ENCODE measurements at regions not wholly inside any gene's neighbourhood (a gene's known extent, or its start where the extent isn't known, plus 50 kb on each side); places are given as distances from the start of the nearest gene placed in this dataset.

- CTCF ChIA-PET = no interaction called here
- Mint-ChIP-seq H3K27ac (ENCODE audit: unreplicated experiment) (no peak overlapping the region), H3K27me3 (ENCODE audit: unreplicated experiment) (no peaks in the 10 kb centered on the region), H3K36me3 (ENCODE audit: insufficient read depth, unreplicated experiment) (no peaks in the 10 kb centered on the region), H3K4me3 (ENCODE audit: low read depth, unreplicated experiment) (no peak overlapping the region), H3K9me3 (ENCODE audit: low read depth, unreplicated experiment) (no peaks in the 10 kb centered on the region), H3K4me1 (ENCODE audit: low read depth, unreplicated experiment) (no peaks in the 10 kb centered on the region)
- no peak for DNase-seq
- intact Hi-C loops (cut with micrococcal nuclease; ENCODE audit: unreplicated experiment) = no loop called here
- no peak for TF ChIP-seq CTCF (IDR thresholded peaks at IDR 0.05; ENCODE audit: unreplicated experiment)
- no TSS peak for BruUV-seq (replicated peaks)
These were observed 317.8 kb upstream of the MGAT5 start for GRCh38 chr2:133936096-133936495.

GRCh38 chr2:133936601-133937000 is 317.3 kb upstream of the MGAT5 start:
- DNase-seq = no peak
- Mint-ChIP-seq H3K36me3 (ENCODE audit: insufficient read depth, unreplicated experiment) (no peaks in the 10 kb centered on the region), H3K4me3 (ENCODE audit: low read depth, unreplicated experiment) (no peak overlapping the region), H3K27ac (ENCODE audit: unreplicated experiment) (no peak overlapping the region), H3K9me3 (ENCODE audit: low read depth, unreplicated experiment) (no peaks in the 10 kb centered on the region), H3K27me3 (ENCODE audit: unreplicated experiment) (no peaks in the 10 kb centered on the region), H3K4me1 (ENCODE audit: low read depth, unreplicated experiment) (no peaks in the 10 kb centered on the region)
- intact Hi-C loops (cut with micrococcal nuclease; ENCODE audit: unreplicated experiment) = no loop called here
- CTCF ChIA-PET = no interaction called here
- no TSS peak for BruUV-seq (replicated peaks)
- TF ChIP-seq CTCF (IDR thresholded peaks at IDR 0.05; ENCODE audit: unreplicated experiment) = no peak

GRCh38 chr2:133937669-133938068 is 316.2 kb upstream of the MGAT5 start:
- no peak overlapping the region for H3K27ac Mint-ChIP-seq (ENCODE audit: unreplicated experiment)
- H3K4me3 Mint-ChIP-seq (ENCODE audit: low read depth, unreplicated experiment) = no peak overlapping the region
- BruUV-seq (replicated peaks) = no TSS peak
- H3K36me3 Mint-ChIP-seq (ENCODE audit: insufficient read depth, unreplicated experiment) = no peaks in the 10 kb centered on the region
- CTCF ChIA-PET = no interaction called here
- peaks cover 7% of the 10 kb centered on the region for H3K27me3 Mint-ChIP-seq (ENCODE audit: unreplicated experiment)
- intact Hi-C loops (cut with micrococcal nuclease; ENCODE audit: unreplicated experiment) = no loop called here
- TF ChIP-seq CTCF (IDR thresholded peaks at IDR 0.05; ENCODE audit: unreplicated experiment) = no peak
- H3K9me3 Mint-ChIP-seq (ENCODE audit: low read depth, unreplicated experiment) = no peaks in the 10 kb centered on the region
- no peak for DNase-seq
- no peaks in the 10 kb centered on the region for H3K4me1 Mint-ChIP-seq (ENCODE audit: low read depth, unreplicated experiment)

- H3K27me3 Mint-ChIP-seq (ENCODE audit: unreplicated experiment) = peaks cover 31% of the 10 kb centered on the region
- no peaks in the 10 kb centered on the region for H3K9me3 Mint-ChIP-seq (ENCODE audit: low read depth, unreplicated experiment)
- CTCF ChIA-PET = no interaction called here
- TF ChIP-seq CTCF (IDR thresholded peaks at IDR 0.05; ENCODE audit: unreplicated experiment) = no peak
- no peaks in the 10 kb centered on the region for H3K4me1 Mint-ChIP-seq (ENCODE audit: low read depth, unreplicated experiment)
- H3K27ac Mint-ChIP-seq (ENCODE audit: unreplicated experiment) = no peak overlapping the region
- H3K36me3 Mint-ChIP-seq (ENCODE audit: insufficient read depth, unreplicated experiment) = no peaks in the 10 kb centered on the region
- BruUV-seq (replicated peaks) = no TSS peak
- DNase-seq = no peak
- intact Hi-C loops (cut with micrococcal nuclease; ENCODE audit: unreplicated experiment) = no loop called here
- H3K4me3 Mint-ChIP-seq (ENCODE audit: low read depth, unreplicated experiment) = no peak overlapping the region
These were observed 313.7 kb upstream of the MGAT5 start for GRCh38 chr2:133940134-133940533.

GRCh38 chr2:133941666-133942065 is 312.2 kb upstream of the MGAT5 start:
- H3K36me3 Mint-ChIP-seq (ENCODE audit: insufficient read depth, unreplicated experiment) = no peaks in the 10 kb centered on the region
- no peaks in the 10 kb centered on the region for H3K9me3 Mint-ChIP-seq (ENCODE audit: low read depth, unreplicated experiment)
- CTCF ChIA-PET = no interaction called here
- H3K4me1 Mint-ChIP-seq (ENCODE audit: low read depth, unreplicated experiment) = no peaks in the 10 kb centered on the region
- no TSS peak for BruUV-seq (replicated peaks)
- TF ChIP-seq CTCF (IDR thresholded peaks at IDR 0.05; ENCODE audit: unreplicated experiment) = no peak
- no peak overlapping the region for H3K27ac Mint-ChIP-seq (ENCODE audit: unreplicated experiment)
- no peak overlapping the region for H3K4me3 Mint-ChIP-seq (ENCODE audit: low read depth, unreplicated experiment)
- H3K27me3 Mint-ChIP-seq (ENCODE audit: unreplicated experiment) = peaks cover 36% of the 10 kb centered on the region
- no peak for DNase-seq
- intact Hi-C loops (cut with micrococcal nuclease; ENCODE audit: unreplicated experiment) = no loop called here

Measured in Calu3 (cell line).